GM23248 (cell line): ENCODE measurements at regions not wholly inside any gene's neighbourhood (a gene's known extent, or its start where the extent isn't known, plus 50 kb on each side); places are given as distances from the start of the nearest gene placed in this dataset.

Source experiments
- DNase-seq: peaks from one replicate; pipeline ENCODE4 v3.0.0-alpha.2; 2015
- H2AFZ ChIP-seq: fragments of 200-600 bp; sonication (generic); 2 replicates; pipeline ENCODE4 v1.6.1; 2016; ENCODE audit warnings: antibody characterized with exemption
- H3F3A ChIP-seq: fragments of 200-600 bp; sonication (generic); 2 replicates; pipeline ENCODE4 v1.6.1; 2016; ENCODE audit warnings: mild to moderate bottlenecking, antibody characterized with exemption, mixed run types; ENCODE audit not compliant: insufficient read depth
- H3K27ac ChIP-seq: fragments of 200-600 bp; sonication (generic); 2 replicates; pipeline ENCODE4 v1.5.1; 2016; ENCODE audit warnings: mild to moderate bottlenecking
- H3K27me3 ChIP-seq: fragments of 200-600 bp; sonication (generic); replicated peaks from 2 replicates; pipeline ENCODE4 v1.6.1; 2016; ENCODE audit warnings: mild to moderate bottlenecking; ENCODE audit not compliant: insufficient read depth
- H3K36me3 ChIP-seq: fragments of 200-600 bp; sonication (generic); 2 replicates; pipeline ENCODE4 v1.6.1; 2016; ENCODE audit warnings: low read depth, mild to moderate bottlenecking
- H3K4me1 ChIP-seq: fragments of 200-600 bp; sonication (generic); 2 replicates; pipeline ENCODE4 v1.6.1; 2016; ENCODE audit warnings: mild to moderate bottlenecking; ENCODE audit not compliant: insufficient read depth
- H3K4me2 ChIP-seq: fragments of 200-600 bp; sonication (generic); one replicate; pipeline ENCODE4 v1.6.1; 2016; ENCODE audit warnings: mild to moderate bottlenecking; ENCODE audit not compliant: unreplicated experiment
- H3K4me3 ChIP-seq: fragments of 200-600 bp; sonication (generic); 2 replicates; pipeline ENCODE4 v1.5.1; 2016; ENCODE audit warnings: mild to moderate bottlenecking
- H3K79me2 ChIP-seq: fragments of 200-600 bp; sonication (generic); 2 replicates; pipeline ENCODE4 v1.6.1; 2016; ENCODE audit warnings: mild to moderate bottlenecking; ENCODE audit not compliant: insufficient read depth
- H3K9ac ChIP-seq: fragments of 200-600 bp; sonication (generic); 2 replicates; pipeline ENCODE4 v1.6.1; 2016; ENCODE audit warnings: mild to moderate bottlenecking
- H3K9me2 ChIP-seq: fragments of 200-600 bp; sonication (generic); 2 replicates; pipeline ENCODE4 v1.6.1; 2016; ENCODE audit warnings: mixed run types, mild to moderate bottlenecking, moderate library complexity; ENCODE audit not compliant: insufficient read depth
- H3K9me3 ChIP-seq: fragments of 200-600 bp; sonication (generic); one replicate; pipeline ENCODE4 v1.6.1; 2017; ENCODE audit warnings: low read depth
- H4K20me1 ChIP-seq: fragments of 200-600 bp; sonication (generic); 2 replicates; pipeline ENCODE4 v1.6.0; 2016; ENCODE audit not compliant: insufficient read depth
- EZH2 ChIP-seq: fragments of 200-600 bp; sonication (generic); IDR thresholded peaks from 2 replicates; pipeline ENCODE4 v1.6.1; 2018; ENCODE audit warnings: antibody characterized with exemption, mild to moderate bottlenecking; ENCODE audit not compliant: insufficient read depth, poor library complexity, severe bottlenecking
- EZH2phosphoT487 ChIP-seq: fragments of 200-600 bp; sonication (generic); IDR thresholded peaks from 2 replicates; pipeline ENCODE4 v1.6.1; 2018; ENCODE audit warnings: antibody characterized with exemption, moderate library complexity, mild to moderate bottlenecking, low read depth; ENCODE audit not compliant: insufficient read depth
- WGBS, 2 experiments: methylation state at CpG; one replicate each; pipeline ENCODE4 v1.1.6; 2015 to 2017; ENCODE audit warnings: low lambda C conversion rate in 2 of 2, low coverage in 1 of 2; ENCODE audit errors: missing lambda C conversion rate in 2 of 2; 5-methylcytosine and 5-hydroxymethylcytosine counted together
- in situ Hi-C: fragments of 300-500 bp; cut with MboI; formaldehyde crosslinking; loops from 2 replicates; pipeline ENCODE4 v1.15.0; 2020

- DNase-seq = no peak
- TF ChIP-seq EZH2phosphoT487 (no peak), EZH2 (no peak)
- Histone ChIP-seq H3K27ac (no peak overlapping the region), H3K4me2 (no peak overlapping the region), H3K9me3 (no peaks in the 10 kb centered on the region), H3K27me3 (no peaks in the 10 kb centered on the region), H3K4me3 (no peak overlapping the region), H3K4me1 (0 out of 2 replicates have a peak, but pooled peaks cover 5% of the 10 kb centered on the region), H2AFZ (no peak overlapping the region), H3F3A (no peaks in the 10 kb centered on the region), H4K20me1 (no peaks in the 10 kb centered on the region), H3K79me2 (no peaks in the 10 kb centered on the region), H3K36me3 (no peaks in the 10 kb centered on the region), H3K9me2 (no peaks in the 10 kb centered on the region), H3K9ac (no peak overlapping the region)
- 85 to 94% methylated on average over 3 of the region's 3 CpGs for WGBS, 2 experiments
- in situ Hi-C loops = no loop called here
Measured at GRCh38 chr1:219045246-219045645, 128.4 kb upstream of the LYPLAL1 start.

GRCh38 chr1:219049501-219049900 lies 124.2 kb upstream of the LYPLAL1 start:
- Histone ChIP-seq H2AFZ (no peak overlapping the region), H4K20me1 (no peaks in the 10 kb centered on the region)

GRCh38 chr1:219050086-219050821 lies 123.4 kb upstream of the LYPLAL1 start:
- Histone ChIP-seq H3K4me2 (no peak overlapping the region), H3K36me3 (no peaks in the 10 kb centered on the region), H3K9me3 (no peaks in the 10 kb centered on the region), H3F3A (no peaks in the 10 kb centered on the region), H3K4me1 (no peaks in the 10 kb centered on the region), H2AFZ (no peak overlapping the region), H3K27me3 (no peaks in the 10 kb centered on the region), H4K20me1 (no peaks in the 10 kb centered on the region), H3K9ac (no peak overlapping the region), H3K27ac (no peak overlapping the region), H3K79me2 (no peaks in the 10 kb centered on the region), H3K9me2 (no peaks in the 10 kb centered on the region), H3K4me3 (no peak overlapping the region)
- DNase-seq = no peak
- TF ChIP-seq EZH2phosphoT487 = no peak
- TF ChIP-seq EZH2 = no peak
- 70 to 83% methylated on average over 4 to 5 of the region's 5 CpGs for WGBS, 2 experiments
- in situ Hi-C loops = loop anchor here (25.0 kb wide), 1 partner anchor 713 kb away; the partner anchor contains the start of gene TGFB2

More at GRCh38 chr1:219049501-219049900, 124.2 kb upstream of the LYPLAL1 start:
- Histone ChIP-seq H3K9me2 (no peaks in the 10 kb centered on the region), H3K4me2 (no peak overlapping the region), H3K27ac (no peak overlapping the region), H3F3A (no peaks in the 10 kb centered on the region), H3K27me3 (no peaks in the 10 kb centered on the region), H3K4me3 (no peak overlapping the region), H3K36me3 (no peaks in the 10 kb centered on the region), H3K9ac (no peak overlapping the region), H3K79me2 (no peaks in the 10 kb centered on the region), H3K4me1 (no peaks in the 10 kb centered on the region), H3K9me3 (no peaks in the 10 kb centered on the region)
- TF ChIP-seq EZH2phosphoT487 (no peak), EZH2 (no peak)
- in situ Hi-C loops = no loop called here
- WGBS, 2 experiments = 24 to 32% methylated on average over 4 of the region's 4 CpGs
- no peak for DNase-seq

GRCh38 chr1:219050822-219051125 lies 122.9 kb upstream of the LYPLAL1 start:
- Histone ChIP-seq H3K9me3 (no peaks in the 10 kb centered on the region), H3K79me2 (no peaks in the 10 kb centered on the region), H3K36me3 (no peaks in the 10 kb centered on the region), H2AFZ (no peak overlapping the region), H3K9me2 (no peaks in the 10 kb centered on the region), H3K9ac (no peak overlapping the region), H3K27ac (no peak overlapping the region), H3F3A (no peaks in the 10 kb centered on the region), H4K20me1 (no peaks in the 10 kb centered on the region), H3K27me3 (no peaks in the 10 kb centered on the region), H3K4me2 (no peak overlapping the region), H3K4me3 (no peak overlapping the region), H3K4me1 (no peaks in the 10 kb centered on the region)
- TF ChIP-seq EZH2phosphoT487 = no peak
- TF ChIP-seq EZH2 = no peak
- no peak for DNase-seq
- in situ Hi-C loops = loop anchor here (25.0 kb wide), 1 partner anchor 713 kb away; the partner anchor contains the start of gene TGFB2
- WGBS, 2 experiments = 81 to 90% methylated on average over 1 of the region's 1 CpG
